AG09319 (cell line): ENCODE measurements at regions not wholly inside any gene's neighbourhood (a gene's known extent, or its start where the extent isn't known, plus 50 kb on each side); places are given as distances from the start of the nearest gene placed in this dataset.

Experiments
- DNase-seq: peaks from one replicate; pipeline ENCODE4 v3.0.0-alpha.2; 2010; ENCODE audit warnings: low read depth; ENCODE audit errors: extremely low read depth
- TF ChIP-seq, protein P1 (sequence below): IDR thresholded peaks from 2 replicates; pipeline ENCODE4 v1.5.1; 2011; ENCODE audit warnings: low read depth, mild to moderate bottlenecking, inconsistent platforms, low read length, moderate library complexity

GRCh38 chr6:168864541-168865460 lies 388.8 kb downstream of the THBS2 start:
- TF ChIP-seq, protein P1, sequence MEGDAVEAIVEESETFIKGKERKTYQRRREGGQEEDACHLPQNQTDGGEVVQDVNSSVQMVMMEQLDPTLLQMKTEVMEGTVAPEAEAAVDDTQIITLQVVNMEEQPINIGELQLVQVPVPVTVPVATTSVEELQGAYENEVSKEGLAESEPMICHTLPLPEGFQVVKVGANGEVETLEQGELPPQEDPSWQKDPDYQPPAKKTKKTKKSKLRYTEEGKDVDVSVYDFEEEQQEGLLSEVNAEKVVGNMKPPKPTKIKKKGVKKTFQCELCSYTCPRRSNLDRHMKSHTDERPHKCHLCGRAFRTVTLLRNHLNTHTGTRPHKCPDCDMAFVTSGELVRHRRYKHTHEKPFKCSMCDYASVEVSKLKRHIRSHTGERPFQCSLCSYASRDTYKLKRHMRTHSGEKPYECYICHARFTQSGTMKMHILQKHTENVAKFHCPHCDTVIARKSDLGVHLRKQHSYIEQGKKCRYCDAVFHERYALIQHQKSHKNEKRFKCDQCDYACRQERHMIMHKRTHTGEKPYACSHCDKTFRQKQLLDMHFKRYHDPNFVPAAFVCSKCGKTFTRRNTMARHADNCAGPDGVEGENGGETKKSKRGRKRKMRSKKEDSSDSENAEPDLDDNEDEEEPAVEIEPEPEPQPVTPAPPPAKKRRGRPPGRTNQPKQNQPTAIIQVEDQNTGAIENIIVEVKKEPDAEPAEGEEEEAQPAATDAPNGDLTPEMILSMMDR = no peak
- no peak for DNase-seq

DNA sequence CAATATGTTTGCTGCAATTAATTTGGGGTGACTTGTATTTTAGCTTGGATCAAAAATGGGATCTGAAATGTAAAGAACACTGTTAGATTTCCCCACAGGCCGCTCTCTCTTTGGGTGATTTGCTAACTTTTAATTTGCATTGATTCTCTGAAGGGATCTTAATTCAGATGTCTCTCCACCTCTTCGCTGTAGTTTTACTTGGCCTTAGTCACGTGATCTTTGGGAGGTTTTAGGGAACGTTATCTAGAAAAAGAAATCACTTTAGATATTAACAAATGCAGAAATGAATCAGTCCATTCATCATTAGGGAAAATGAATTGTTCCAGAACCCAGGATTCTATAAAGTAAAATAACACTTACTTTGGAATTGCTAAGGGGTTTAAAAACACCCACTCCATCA lies 390.2 kb downstream of the THBS2 start:
- no peak for DNase-seq
- TF ChIP-seq, protein P1 = no peak

GRCh38 chr6:168862346-168862980 lies 391.2 kb downstream of the THBS2 start:
- no peak for DNase-seq
- TF ChIP-seq, protein P1 = no peak

DNA sequence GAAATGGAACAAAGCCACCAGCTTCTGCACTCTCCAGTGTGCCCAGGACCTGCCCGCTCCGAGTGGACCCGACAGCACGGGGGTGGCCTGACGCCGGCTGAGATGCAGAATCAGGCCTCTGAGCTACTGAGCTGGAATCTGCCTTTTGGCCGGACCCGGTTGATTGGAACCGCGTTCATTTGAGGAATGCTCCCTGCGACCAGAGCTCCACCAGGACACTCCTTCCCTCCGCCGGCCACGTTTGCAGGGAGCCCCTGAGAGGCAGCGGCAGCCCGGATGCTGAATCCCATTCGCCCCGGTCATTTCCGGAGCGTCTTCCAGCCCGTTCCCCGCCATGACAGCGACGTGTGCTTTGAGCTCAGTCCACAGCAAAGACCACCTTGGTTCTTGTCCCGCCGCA lies 392.7 kb downstream of the THBS2 start:
- DNase-seq = no peak
- TF ChIP-seq, protein P1 = no peak

- no peak for DNase-seq
- TF ChIP-seq, protein P1 = no peak
Measured at GRCh38 chr6:168860341-168860740, 393.3 kb downstream of the THBS2 start.

- TF ChIP-seq, protein P1 = no peak
- no peak for DNase-seq
Measured at GRCh38 chr6:168858926-168859325, 394.7 kb downstream of the THBS2 start.

DNA sequence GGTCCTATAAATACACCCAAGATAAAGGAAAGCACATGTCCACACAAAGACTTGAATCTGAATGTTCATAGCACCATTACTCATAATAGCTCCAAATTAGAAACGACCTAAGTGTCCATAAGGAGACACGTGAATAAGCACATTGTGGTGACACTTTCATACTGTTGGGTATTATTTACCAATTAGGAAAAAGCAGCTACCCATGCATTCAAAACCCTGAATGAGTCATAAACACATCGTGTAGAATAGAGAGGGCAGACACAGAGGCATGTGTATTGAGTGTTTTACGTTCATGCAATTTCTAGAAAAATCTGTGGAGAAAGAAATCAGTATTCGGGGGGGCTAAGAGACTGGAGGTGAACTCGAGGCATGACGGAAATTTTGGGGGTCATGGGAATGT lies 396.7 kb downstream of the THBS2 start:
- TF ChIP-seq, protein P1 = no peak
- DNase-seq = no peak
